Ishikawa (cell line): ENCODE measurements at regions not wholly inside any gene's neighbourhood (a gene's known extent, or its start where the extent isn't known, plus 50 kb on each side); places are given as distances from the start of the nearest gene placed in this dataset.

Source experiments
- CEBPB ChIP-seq: IDR thresholded peaks from 2 replicates; pipeline ENCODE4 v1.6.1; 2012
- CREB1 ChIP-seq: IDR thresholded peaks from 2 replicates; pipeline ENCODE4 v1.6.1; 2012; ENCODE audit warnings: low read depth
- EGR1 ChIP-seq: IDR thresholded peaks from 2 replicates; pipeline ENCODE4 v1.6.1; 2012
- EP300 ChIP-seq: IDR thresholded peaks from 2 replicates; pipeline ENCODE4 v1.6.1; 2012; ENCODE audit warnings: borderline replicate concordance
- FOXM1 ChIP-seq: IDR thresholded peaks from 2 replicates; pipeline ENCODE4 v1.6.1; 2012; ENCODE audit warnings: low read depth, borderline replicate concordance
- NFIC ChIP-seq: IDR thresholded peaks from 2 replicates; pipeline ENCODE4 v1.6.1; 2012
- RAD21 ChIP-seq: IDR thresholded peaks from 2 replicates; pipeline ENCODE4 v1.6.1; 2012; ENCODE audit warnings: low read depth
- TAF1 ChIP-seq: IDR thresholded peaks from 2 replicates; pipeline ENCODE4 v1.6.1; 2012; ENCODE audit warnings: low read depth, mild to moderate bottlenecking
- TCF12 ChIP-seq: IDR thresholded peaks from 2 replicates; pipeline ENCODE4 v1.6.1; 2012; ENCODE audit warnings: low read depth
- TEAD4 ChIP-seq: IDR thresholded peaks from 2 replicates; pipeline ENCODE4 v1.6.1; 2012
- USF1 ChIP-seq: IDR thresholded peaks from 2 replicates; pipeline ENCODE4 v1.6.1; 2012
- YY1 ChIP-seq: IDR thresholded peaks from 2 replicates; pipeline ENCODE4 v1.6.1; 2012; ENCODE audit warnings: low read depth
- ZBTB7A ChIP-seq: IDR thresholded peaks from 2 replicates; pipeline ENCODE4 v1.6.1; 2012; ENCODE audit warnings: low read depth
- TF ChIP-seq, protein P1 (sequence below): IDR thresholded peaks from 2 replicates; pipeline ENCODE4 v1.6.1; 2012
- TF ChIP-seq, protein P2 (sequence below): IDR thresholded peaks from 2 replicates; pipeline ENCODE4 v1.6.1; 2012; ENCODE audit warnings: low read depth, mild to moderate bottlenecking

DNA sequence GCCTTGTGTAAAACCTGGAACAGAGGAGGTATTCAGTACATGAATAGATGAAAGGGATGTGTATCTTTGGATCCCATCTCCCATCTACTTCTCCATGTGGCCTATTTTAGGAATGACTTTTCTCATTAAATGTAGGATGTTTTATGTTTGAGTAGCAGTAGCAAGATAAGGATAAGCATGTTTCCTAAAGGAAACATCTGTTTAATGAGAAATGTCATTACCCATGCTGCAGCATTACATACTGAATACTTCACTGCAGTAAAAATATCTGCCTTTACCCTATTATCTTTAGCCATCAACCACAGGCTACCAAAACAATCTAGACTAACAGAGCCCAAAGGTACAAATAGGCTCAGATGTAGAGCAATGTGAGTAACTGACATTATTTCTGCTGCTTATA lies 419.2 kb upstream of the CYRIA start:
- TF ChIP-seq, protein P1, sequence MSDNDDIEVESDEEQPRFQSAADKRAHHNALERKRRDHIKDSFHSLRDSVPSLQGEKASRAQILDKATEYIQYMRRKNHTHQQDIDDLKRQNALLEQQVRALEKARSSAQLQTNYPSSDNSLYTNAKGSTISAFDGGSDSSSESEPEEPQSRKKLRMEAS = no peak
- TF ChIP-seq RAD21 (no peak), TCF12 (no peak), CREB1 (no peak)
- TF ChIP-seq, protein P2, sequence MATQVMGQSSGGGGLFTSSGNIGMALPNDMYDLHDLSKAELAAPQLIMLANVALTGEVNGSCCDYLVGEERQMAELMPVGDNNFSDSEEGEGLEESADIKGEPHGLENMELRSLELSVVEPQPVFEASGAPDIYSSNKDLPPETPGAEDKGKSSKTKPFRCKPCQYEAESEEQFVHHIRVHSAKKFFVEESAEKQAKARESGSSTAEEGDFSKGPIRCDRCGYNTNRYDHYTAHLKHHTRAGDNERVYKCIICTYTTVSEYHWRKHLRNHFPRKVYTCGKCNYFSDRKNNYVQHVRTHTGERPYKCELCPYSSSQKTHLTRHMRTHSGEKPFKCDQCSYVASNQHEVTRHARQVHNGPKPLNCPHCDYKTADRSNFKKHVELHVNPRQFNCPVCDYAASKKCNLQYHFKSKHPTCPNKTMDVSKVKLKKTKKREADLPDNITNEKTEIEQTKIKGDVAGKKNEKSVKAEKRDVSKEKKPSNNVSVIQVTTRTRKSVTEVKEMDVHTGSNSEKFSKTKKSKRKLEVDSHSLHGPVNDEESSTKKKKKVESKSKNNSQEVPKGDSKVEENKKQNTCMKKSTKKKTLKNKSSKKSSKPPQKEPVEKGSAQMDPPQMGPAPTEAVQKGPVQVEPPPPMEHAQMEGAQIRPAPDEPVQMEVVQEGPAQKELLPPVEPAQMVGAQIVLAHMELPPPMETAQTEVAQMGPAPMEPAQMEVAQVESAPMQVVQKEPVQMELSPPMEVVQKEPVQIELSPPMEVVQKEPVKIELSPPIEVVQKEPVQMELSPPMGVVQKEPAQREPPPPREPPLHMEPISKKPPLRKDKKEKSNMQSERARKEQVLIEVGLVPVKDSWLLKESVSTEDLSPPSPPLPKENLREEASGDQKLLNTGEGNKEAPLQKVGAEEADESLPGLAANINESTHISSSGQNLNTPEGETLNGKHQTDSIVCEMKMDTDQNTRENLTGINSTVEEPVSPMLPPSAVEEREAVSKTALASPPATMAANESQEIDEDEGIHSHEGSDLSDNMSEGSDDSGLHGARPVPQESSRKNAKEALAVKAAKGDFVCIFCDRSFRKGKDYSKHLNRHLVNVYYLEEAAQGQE = no peak

DNA sequence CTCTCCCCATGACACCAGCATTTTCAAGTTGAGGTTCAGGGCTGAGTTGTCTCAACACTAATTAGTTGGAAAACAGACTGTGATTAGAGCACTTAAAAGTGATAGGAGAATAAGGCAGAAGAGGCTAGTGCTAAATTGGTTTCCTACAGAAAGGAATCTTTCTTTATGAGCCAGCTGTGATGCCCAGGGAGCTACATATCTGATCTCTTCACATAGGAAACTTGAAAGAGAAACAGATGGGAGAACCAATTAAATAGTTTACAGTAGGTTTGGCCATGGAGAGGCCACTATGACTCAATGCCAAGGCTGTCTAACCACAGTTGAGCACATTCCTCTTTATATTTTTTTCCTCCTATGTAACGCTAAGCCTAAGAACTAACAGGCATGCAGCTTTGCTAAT lies 418.3 kb upstream of the CYRIA start:
- TF ChIP-seq USF1 (no peak), TEAD4 (no peak), FOXM1 (no peak), EGR1 (no peak), TAF1 (no peak), NFIC (no peak), EP300 (no peak)
- TF ChIP-seq, protein P1 = no peak
- TF ChIP-seq, protein P2 = no peak

GRCh38 chr2:17079262-17079661 lies 413.6 kb upstream of the CYRIA start:
- no peak for TF ChIP-seq ZBTB7A
- TF ChIP-seq, protein P2 = no peak
- TF ChIP-seq NFIC = no peak
- no peak for TF ChIP-seq TCF12
- TF ChIP-seq EP300 = no peak
- no peak for TF ChIP-seq CREB1
- no peak for TF ChIP-seq YY1
- TF ChIP-seq TAF1 = no peak
- TF ChIP-seq CEBPB = no peak
- TF ChIP-seq EGR1 = no peak
- TF ChIP-seq TEAD4 = no peak
- no peak for TF ChIP-seq USF1
- TF ChIP-seq FOXM1 = no peak
- TF ChIP-seq, protein P1 = no peak
- TF ChIP-seq RAD21 = no peak

GRCh38 chr2:17076533-17076932 lies 410.9 kb upstream of the CYRIA start:
- TF ChIP-seq, protein P2 = no peak
- TF ChIP-seq FOXM1 (no peak), USF1 (no peak), TCF12 (no peak), EP300 (no peak), NFIC (no peak), TAF1 (no peak), RAD21 (no peak), CREB1 (no peak), EGR1 (no peak), ZBTB7A (no peak), YY1 (no peak)
- TF ChIP-seq, protein P1 = no peak
